ENCODE measurements at regions not wholly inside any gene's neighbourhood (a gene's known extent, or its start where the extent isn't known, plus 50 kb on each side); places are given as distances from the start of the nearest gene placed in this dataset.

- no peak overlapping the region for H3K27ac ChIP-seq
- TF ChIP-seq CTCF (IDR thresholded peaks at IDR 0.05) (no peak), POLR2A (IDR thresholded peaks at IDR 0.05) (no peak)
- intact Hi-C loops (cut with DNase I; ENCODE audit: low total_unique reads), result no loop called here
- no peaks in the 10 kb centered on the region for H3K27me3 ChIP-seq
- H3K36me3 ChIP-seq, result no peaks in the 10 kb centered on the region
- no peak for DNase-seq
- no peaks in the 10 kb centered on the region for H3K9me3 ChIP-seq
- no peaks in the 10 kb centered on the region for H3K4me1 ChIP-seq
- H3K4me3 ChIP-seq, result no peak overlapping the region
These were observed 410.0 kb downstream of the TCERG1L start for GRCh38 chr10:130901311-130902165.

- Histone ChIP-seq H3K27me3 (no peaks in the 10 kb centered on the region), H3K36me3 (no peaks in the 10 kb centered on the region), H3K4me1 (no peaks in the 10 kb centered on the region), H3K4me3 (no peak overlapping the region), H3K27ac (no peak overlapping the region), H3K9me3 (no peaks in the 10 kb centered on the region)
- no peak for TF ChIP-seq CTCF (IDR thresholded peaks at IDR 0.05)
- no peak for TF ChIP-seq POLR2A (IDR thresholded peaks at IDR 0.05)
- intact Hi-C loops (cut with DNase I; ENCODE audit: low total_unique reads), result no loop called here
- DNase-seq, result no peak
These were observed 409.1 kb downstream of the TCERG1L start for GRCh38 chr10:130902471-130902870.

- no peaks in the 10 kb centered on the region for H3K36me3 ChIP-seq
- no peak overlapping the region for H3K4me3 ChIP-seq
- no peaks in the 10 kb centered on the region for H3K27me3 ChIP-seq
- TF ChIP-seq CTCF (IDR thresholded peaks at IDR 0.05), result no peak
- H3K4me1 ChIP-seq, result no peaks in the 10 kb centered on the region
- no peak overlapping the region for H3K27ac ChIP-seq
- intact Hi-C loops (cut with DNase I; ENCODE audit: low total_unique reads), result no loop called here
- DNase-seq, result no peak
- no peaks in the 10 kb centered on the region for H3K9me3 ChIP-seq
These were observed 408.6 kb downstream of the TCERG1L start for GRCh38 chr10:130902929-130903328.

- Histone ChIP-seq H3K9me3 (no peaks in the 10 kb centered on the region), H3K4me1 (no peaks in the 10 kb centered on the region), H3K27ac (no peak overlapping the region), H3K27me3 (no peaks in the 10 kb centered on the region), H3K36me3 (no peaks in the 10 kb centered on the region), H3K4me3 (no peak overlapping the region)
- TF ChIP-seq CTCF (IDR thresholded peaks at IDR 0.05) (no peak), POLR2A (IDR thresholded peaks at IDR 0.05) (no peak)
- no peak for DNase-seq
- intact Hi-C loops (cut with DNase I; ENCODE audit: low total_unique reads), result no loop called here
These were observed 406.8 kb downstream of the TCERG1L start for GRCh38 chr10:130904676-130905075.

GRCh38 chr10:130905386-130905785, 406.1 kb downstream of the TCERG1L start:
- Histone ChIP-seq H3K27me3 (no peaks in the 10 kb centered on the region), H3K27ac (no peak overlapping the region), H3K9me3 (no peaks in the 10 kb centered on the region), H3K4me3 (no peak overlapping the region), H3K36me3 (no peaks in the 10 kb centered on the region), H3K4me1 (no peaks in the 10 kb centered on the region)
- intact Hi-C loops (cut with DNase I; ENCODE audit: low total_unique reads), result no loop called here
- TF ChIP-seq CTCF (IDR thresholded peaks at IDR 0.05), result no peak
- no peak for TF ChIP-seq POLR2A (IDR thresholded peaks at IDR 0.05)
- DNase-seq, result no peak
